K562 (cell line): ENCODE measurements at regions not wholly inside any gene's neighbourhood (a gene's known extent, or its start where the extent isn't known, plus 50 kb on each side); places are given as distances from the start of the nearest gene placed in this dataset.

Experiments used
- ATAC-seq: fragments of 200-7000 bp; cut with Tn5 transposase; 3 replicates; pipeline ENCODE4 v1.9.1; 2020; ENCODE audit warnings: moderate library complexity
- BruUV-seq: library from RNA; stranded (reverse); fragments of 400-500 nt; replicated peaks from 2 replicates; lab custom pipeline; 2021; lab: Mats Ljungman, UMichigan
- CTCF ChIA-PET: fragments of 300-600 bp; formaldehyde crosslinking; extraction: SDS; loops from one replicate; lab custom pipeline; 2021; ENCODE audit warnings: low intra/inter-chr PET ratio; lab: Yijun Ruan, JAX
- POLR2A ChIA-PET: fragments of 300-600, 350-650 bp; sonication (Branson Sonifier 250); formaldehyde crosslinking; extraction: SDS; loops from one replicate; lab custom pipeline; 2021; ENCODE audit warnings: antibody characterized with exemption, inconsistent platforms; lab: Yijun Ruan, JAX
- DNase-seq, 4 experiments: peaks; one replicate each; pipeline versions ENCODE4 v3.0.0 to v3.0.0-alpha.2; 2011 to 2018; ENCODE audit warnings: low spot score in 3 of 4, mixed read lengths in 3 of 4; ENCODE audit errors: extremely low read depth in 1 of 4
- FAIRE-seq: peaks from 2 replicates; lab custom pipeline; 2011; peaks lifted over from hg19 to GRCh38; lab: Jason Lieb, UNC
- H2AFZ ChIP-seq: 2 replicates; pipeline ENCODE4 v1.6.0; 2011; ENCODE audit warnings: low read depth, low read length, control low read depth, inconsistent platforms
- H3K27ac ChIP-seq: fragments of 200-600 bp; 3 replicates; pipeline ENCODE4 v1.8.0; 2011; ENCODE audit warnings: low read depth, mild to moderate bottlenecking, control low read depth, inconsistent platforms, low read length, moderate library complexity, mixed read lengths; ENCODE audit errors: extremely low read depth
- H3K27me3 ChIP-seq, 2 experiments: fragments of 300-600 bp in 1 of 2; 2 replicates in 1 of 2; 3 replicates in 1 of 2; pipeline versions ENCODE4 v1.6.0 to v1.8.0; 2011; ENCODE audit warnings: inconsistent platforms in 2 of 2, low read length in 2 of 2, mild to moderate bottlenecking in 1 of 2, mixed read lengths in 1 of 2, moderate library complexity in 1 of 2; ENCODE audit not compliant: control insufficient read depth in 2 of 2, insufficient read depth in 2 of 2
- H3K36me3 ChIP-seq: fragments of 300-600 bp; 3 replicates; pipeline ENCODE4 v1.8.0; 2011; ENCODE audit warnings: mild to moderate bottlenecking, low read length, inconsistent platforms; ENCODE audit not compliant: control insufficient read depth, insufficient read depth
- H3K4me1 ChIP-seq, 2 experiments: fragments of 200-600 bp in 1 of 2; replicated peaks in 1 of 2; 2 replicates in 1 of 2; 3 replicates in 1 of 2; pipeline versions ENCODE4 v1.5.1 to v1.8.0; 2011; ENCODE audit warnings: inconsistent platforms in 2 of 2, low read length in 2 of 2, mild to moderate bottlenecking in 1 of 2, mixed read lengths in 1 of 2, moderate library complexity in 1 of 2; ENCODE audit not compliant: control insufficient read depth in 2 of 2, insufficient read depth in 2 of 2
- H3K4me2 ChIP-seq: 2 replicates; pipeline ENCODE4 v1.6.1; 2011; ENCODE audit warnings: low read length, control low read depth, inconsistent platforms, mixed read lengths; ENCODE audit not compliant: insufficient read depth
- H3K4me3 ChIP-seq: fragments of 200-600 bp; sonication (generic), shearing (Covaris generic); 2 replicates; pipeline ENCODE4 v1.5.1; 2016; ENCODE audit warnings: control low read depth, inconsistent platforms
- H3K79me2 ChIP-seq: fragments of 200-600 bp; 3 replicates; pipeline ENCODE4 v1.8.0; 2011; ENCODE audit warnings: low read length, inconsistent platforms; ENCODE audit not compliant: control insufficient read depth, insufficient read depth
- H3K9ac ChIP-seq, 2 experiments: 2 replicates each; pipeline versions ENCODE4 v1.6.0 to v1.6.1; 2011; ENCODE audit warnings: low read depth in 2 of 2, low read length in 2 of 2, control low read depth in 1 of 2, inconsistent platforms in 1 of 2, mild to moderate bottlenecking in 1 of 2, mixed read lengths in 1 of 2; ENCODE audit not compliant: insufficient read depth in 1 of 2
- H3K9me1 ChIP-seq: one replicate; pipeline ENCODE4 v1.6.0; 2011; ENCODE audit warnings: inconsistent platforms, mild to moderate bottlenecking, low read length, moderate library complexity; ENCODE audit not compliant: control insufficient read depth, insufficient read depth
- H3K9me3 ChIP-seq: replicated peaks from 2 replicates; pipeline ENCODE4 v1.5.1; 2011; ENCODE audit warnings: low read depth, low read length, inconsistent platforms; ENCODE audit not compliant: control insufficient read depth, insufficient read depth
- H4K20me1 ChIP-seq: replicated peaks from 2 replicates; pipeline ENCODE4 v1.6.1; 2011; ENCODE audit warnings: low read length, inconsistent platforms, mixed read lengths; ENCODE audit not compliant: control insufficient read depth, insufficient read depth
- SETDB1 ChIP-seq: IDR thresholded peaks from one replicate; pipeline ENCODE4 v1.6.1; 2012; ENCODE audit warnings: low read length, control low read depth, inconsistent platforms
- SMARCB1 ChIP-seq: IDR thresholded peaks from 2 replicates; pipeline ENCODE4 v1.6.1; 2011; ENCODE audit warnings: improper control_type of control experiment, low read depth; ENCODE audit not compliant: insufficient read length
- TOE1 ChIP-seq, 2 experiments: fragments of 450-650 bp in 1 of 2; sonication (generic) in 1 of 2; formaldehyde crosslinking in 1 of 2; IDR thresholded peaks; 2 replicates each; pipeline versions ENCODE4 v1.7.1 to v1.8.0; 2016 to 2022; ENCODE audit warnings: borderline replicate concordance in 2 of 2, mild to moderate bottlenecking in 2 of 2, antibody characterized with exemption in 1 of 2, inconsistent platforms in 1 of 2, low read depth in 1 of 2, missing genetic modification reagents in 1 of 2, moderate library complexity in 1 of 2
- ZNF175 ChIP-seq: fragments of 200-800 bp; sonication (Bioruptor generic); IDR thresholded peaks from 2 replicates; pipeline ENCODE4 v1.6.1; 2016; ENCODE audit warnings: low read depth, mild to moderate bottlenecking, missing genetic modification characterization, missing compliant biosample characterization
- WGBS: fragments of 100-300 bp; shearing (Covaris generic); methylation state at CpG from one replicate; pipeline ENCODE4 v1.1.6; 2016; ENCODE audit warnings: low coverage, mixed read lengths; ENCODE audit not compliant: insufficient coverage; ENCODE audit errors: missing lambda C conversion rate; 5-methylcytosine and 5-hydroxymethylcytosine counted together
- in situ Hi-C: fragments of 300-500 bp; cut with MboI; formaldehyde crosslinking; loops from 4 replicates; pipeline ENCODE4 v1.15.0; 2018; ENCODE audit warnings: inconsistent platforms, mixed read lengths
- intact Hi-C: fragments of 100-400 bp; cut with micrococcal nuclease; formaldehyde crosslinking; loops from 2 replicates; pipeline ENCODE4 v1.14.2; 2022
- TF ChIP-seq, protein P1 (sequence below): sonication (generic); formaldehyde crosslinking; IDR thresholded peaks from 2 replicates; pipeline ENCODE4 v1.8.1; 2022; ENCODE audit warnings: missing genetic modification reagents
- TF ChIP-seq, protein P2 (sequence below): IDR thresholded peaks from 2 replicates; pipeline ENCODE4 v1.6.1; 2014; ENCODE audit warnings: antibody characterized with exemption
- TF ChIP-seq, protein P3 (sequence below): fragments of 450-650 bp; formaldehyde crosslinking; IDR thresholded peaks from 2 replicates; pipeline ENCODE4 v1.4.0; 2020; ENCODE audit warnings: mild to moderate bottlenecking, moderate library complexity

DNA sequence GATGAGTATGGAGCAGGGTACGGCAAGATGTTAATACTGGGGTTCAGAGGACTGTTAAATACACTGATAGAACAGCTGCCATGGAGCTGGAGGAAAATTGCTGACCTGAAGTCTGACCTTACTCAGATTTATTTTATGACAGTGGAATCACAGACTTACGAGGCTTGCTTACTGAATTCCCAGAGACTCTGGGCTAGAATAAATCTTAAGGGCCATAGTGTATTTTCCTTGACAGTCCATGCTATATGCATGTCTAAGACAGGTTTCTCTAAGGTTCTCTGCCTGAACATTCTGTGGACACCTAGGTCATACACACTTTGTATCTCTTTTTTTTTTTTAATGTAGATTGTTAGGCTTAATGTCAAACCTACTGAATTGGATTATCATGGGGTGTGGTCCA lies 633.2 kb upstream of the ACTRT1 start:
- Histone ChIP-seq H3K9me3 (no peaks in the 10 kb centered on the region), H3K79me2 (no peaks in the 10 kb centered on the region), H3K27ac (no peak overlapping the region), H3K9ac (no peak overlapping the region), H3K36me3 (no peaks in the 10 kb centered on the region), H3K27me3 (no peaks in the 10 kb centered on the region), H3K4me2 (no peak overlapping the region), H2AFZ (no peak overlapping the region), H4K20me1 (no peaks in the 10 kb centered on the region), H3K4me1 (no peaks in the 10 kb centered on the region), H3K9me1 (no peaks in the 10 kb centered on the region), H3K4me3 (no peak overlapping the region)
- FAIRE-seq (no peak), DNase-seq (no peak), ATAC-seq (no peak)
- ChIA-PET POLR2A (no interaction called here), CTCF (no interaction called here)
- in situ Hi-C loops = no loop called here
- intact Hi-C loops = no loop called here
- 5% methylated on average over 2 of the region's 2 CpGs for WGBS
- TF ChIP-seq, protein P1, sequence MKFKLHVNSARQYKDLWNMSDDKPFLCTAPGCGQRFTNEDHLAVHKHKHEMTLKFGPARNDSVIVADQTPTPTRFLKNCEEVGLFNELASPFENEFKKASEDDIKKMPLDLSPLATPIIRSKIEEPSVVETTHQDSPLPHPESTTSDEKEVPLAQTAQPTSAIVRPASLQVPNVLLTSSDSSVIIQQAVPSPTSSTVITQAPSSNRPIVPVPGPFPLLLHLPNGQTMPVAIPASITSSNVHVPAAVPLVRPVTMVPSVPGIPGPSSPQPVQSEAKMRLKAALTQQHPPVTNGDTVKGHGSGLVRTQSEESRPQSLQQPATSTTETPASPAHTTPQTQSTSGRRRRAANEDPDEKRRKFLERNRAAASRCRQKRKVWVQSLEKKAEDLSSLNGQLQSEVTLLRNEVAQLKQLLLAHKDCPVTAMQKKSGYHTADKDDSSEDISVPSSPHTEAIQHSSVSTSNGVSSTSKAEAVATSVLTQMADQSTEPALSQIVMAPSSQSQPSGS (CRISPR knock-in tag) = no peak
- TF ChIP-seq ZNF175 (CRISPR knock-in tag) (no peak), SMARCB1 (no peak), SETDB1 (no peak), TOE1 (IDR thresholded peaks at IDR 0.05; ENCODE audit: borderline replicate concordance) (no peak), TOE1 (CRISPR knock-in tag; IDR thresholded peaks at IDR 0.05; ENCODE audit: borderline replicate concordance, low read depth) (no peak)
- TF ChIP-seq, protein P2, sequence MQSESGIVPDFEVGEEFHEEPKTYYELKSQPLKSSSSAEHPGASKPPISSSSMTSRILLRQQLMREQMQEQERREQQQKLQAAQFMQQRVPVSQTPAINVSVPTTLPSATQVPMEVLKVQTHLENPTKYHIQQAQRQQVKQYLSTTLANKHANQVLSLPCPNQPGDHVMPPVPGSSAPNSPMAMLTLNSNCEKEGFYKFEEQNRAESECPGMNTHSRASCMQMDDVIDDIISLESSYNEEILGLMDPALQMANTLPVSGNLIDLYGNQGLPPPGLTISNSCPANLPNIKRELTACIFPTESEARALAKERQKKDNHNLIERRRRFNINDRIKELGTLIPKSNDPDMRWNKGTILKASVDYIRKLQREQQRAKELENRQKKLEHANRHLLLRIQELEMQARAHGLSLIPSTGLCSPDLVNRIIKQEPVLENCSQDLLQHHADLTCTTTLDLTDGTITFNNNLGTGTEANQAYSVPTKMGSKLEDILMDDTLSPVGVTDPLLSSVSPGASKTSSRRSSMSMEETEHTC = no peak
- TF ChIP-seq, protein P3, sequence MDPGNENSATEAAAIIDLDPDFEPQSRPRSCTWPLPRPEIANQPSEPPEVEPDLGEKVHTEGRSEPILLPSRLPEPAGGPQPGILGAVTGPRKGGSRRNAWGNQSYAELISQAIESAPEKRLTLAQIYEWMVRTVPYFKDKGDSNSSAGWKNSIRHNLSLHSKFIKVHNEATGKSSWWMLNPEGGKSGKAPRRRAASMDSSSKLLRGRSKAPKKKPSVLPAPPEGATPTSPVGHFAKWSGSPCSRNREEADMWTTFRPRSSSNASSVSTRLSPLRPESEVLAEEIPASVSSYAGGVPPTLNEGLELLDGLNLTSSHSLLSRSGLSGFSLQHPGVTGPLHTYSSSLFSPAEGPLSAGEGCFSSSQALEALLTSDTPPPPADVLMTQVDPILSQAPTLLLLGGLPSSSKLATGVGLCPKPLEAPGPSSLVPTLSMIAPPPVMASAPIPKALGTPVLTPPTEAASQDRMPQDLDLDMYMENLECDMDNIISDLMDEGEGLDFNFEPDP (CRISPR knock-in tag) = no peak
- no TSS peak for BruUV-seq
